GM19238 (cell line): ENCODE measurements at regions not wholly inside any gene's neighbourhood (a gene's known extent, or its start where the extent isn't known, plus 50 kb on each side); places are given as distances from the start of the nearest gene placed in this dataset.

Experiments used
- DNase-seq: peaks from one replicate; pipeline ENCODE4 v3.0.0; 2011; ENCODE audit warnings: low spot score; ENCODE audit not compliant: insufficient read length

DNA sequence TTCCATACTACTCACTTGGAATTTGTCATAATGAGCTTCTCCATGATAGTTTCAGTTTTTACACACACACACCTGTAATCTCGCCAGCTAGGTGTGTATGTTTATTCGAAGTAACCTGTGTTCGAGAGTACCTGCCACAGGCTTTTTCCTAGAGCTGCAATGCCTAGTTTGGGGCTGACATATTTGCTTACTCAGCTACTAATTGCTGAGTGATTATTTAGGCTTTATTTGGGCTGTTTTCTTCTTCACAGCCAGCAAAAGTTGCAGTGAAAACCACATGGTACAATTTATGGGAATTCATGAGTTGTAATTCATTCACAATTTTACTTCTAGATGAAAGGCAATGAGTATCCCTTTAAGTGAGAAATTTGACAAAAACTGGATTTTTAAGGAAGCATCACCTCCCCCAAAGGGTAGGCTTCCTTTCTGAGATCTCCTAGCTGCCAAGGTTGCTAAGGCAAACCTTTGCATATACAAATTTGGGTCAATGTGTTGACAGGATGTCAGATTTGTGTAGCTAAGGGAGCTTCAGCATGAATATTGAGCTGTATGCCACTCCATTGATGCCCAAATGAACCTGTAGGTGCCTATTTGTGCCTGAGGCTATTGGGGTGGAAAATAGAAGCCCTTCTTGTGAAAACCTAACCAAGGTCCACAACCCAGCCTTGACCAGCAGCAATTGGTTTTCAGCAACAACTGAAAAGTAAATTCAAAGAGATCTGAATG, 108.7 kb upstream of the OTX2 start:
- DNase-seq = no peak

DNA sequence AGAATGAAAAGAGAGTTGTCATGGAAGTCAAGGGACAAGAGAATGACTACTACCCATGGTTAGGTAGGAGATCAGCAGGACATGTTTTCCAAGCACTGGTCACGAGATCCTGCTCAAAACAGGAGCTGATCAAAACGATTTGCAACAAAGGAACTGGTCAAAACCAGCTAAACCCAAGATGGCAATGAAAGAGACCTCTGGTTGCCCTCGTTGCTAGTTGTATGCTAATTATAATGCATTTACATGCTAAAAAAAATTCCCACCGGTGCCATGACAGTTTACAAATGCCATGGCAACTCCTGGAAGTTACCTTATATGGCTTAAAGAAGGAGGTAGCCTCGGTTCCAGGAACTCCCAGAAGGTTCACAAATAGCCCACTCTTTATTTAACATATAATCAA, 95.0 kb upstream of the OTX2 start:
- no peak for DNase-seq

DNA sequence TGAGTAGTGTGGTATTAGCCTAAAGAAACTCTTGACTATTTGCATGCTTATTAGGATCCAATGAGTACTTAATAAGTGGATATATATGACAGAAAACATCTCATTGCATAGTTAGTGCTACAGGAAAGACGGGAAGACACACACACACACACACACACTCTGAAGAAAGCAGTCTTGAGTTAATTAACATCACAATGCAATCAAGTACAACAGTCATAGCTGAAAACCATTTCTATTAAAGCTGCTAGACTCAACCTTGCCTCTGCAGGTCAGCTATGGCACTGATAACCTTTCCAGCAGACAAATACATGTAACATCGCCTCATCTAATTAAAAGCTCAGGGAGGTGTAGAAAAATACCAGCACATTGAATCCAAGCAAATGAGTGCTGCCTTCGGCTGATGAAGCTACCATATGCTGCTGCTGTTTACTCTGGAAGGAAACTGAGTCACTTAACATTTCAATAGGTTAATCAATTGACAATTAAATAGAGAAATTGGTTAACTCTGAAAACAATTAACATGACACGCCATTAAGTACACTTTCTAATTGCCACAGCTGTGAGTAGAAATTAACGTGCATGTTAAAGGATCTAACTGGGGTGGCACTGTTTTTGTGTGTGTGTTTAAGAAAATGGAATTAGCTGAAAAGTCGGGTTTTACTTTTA, 93.2 kb upstream of the OTX2 start:
- no peak for DNase-seq

DNA sequence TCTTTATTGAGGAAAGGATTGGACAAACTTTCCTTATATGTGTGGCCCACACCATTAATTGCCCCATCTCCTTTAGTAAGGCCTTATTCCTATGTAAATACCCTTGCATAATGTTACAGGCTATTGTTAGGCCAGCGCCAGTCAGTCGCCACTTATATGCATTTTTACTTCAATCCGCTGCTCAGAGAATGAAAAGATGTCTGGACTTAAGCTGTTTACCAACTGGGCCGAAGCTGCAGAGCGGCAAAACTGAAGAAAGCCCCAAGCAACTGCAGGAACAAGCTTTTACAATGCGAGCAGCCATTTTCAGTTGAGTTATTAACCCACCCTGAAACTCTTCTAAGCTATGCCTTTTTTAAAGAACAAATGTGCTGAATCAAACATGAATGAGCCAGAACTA, 92.1 kb upstream of the OTX2 start:
- DNase-seq = no peak

DNA sequence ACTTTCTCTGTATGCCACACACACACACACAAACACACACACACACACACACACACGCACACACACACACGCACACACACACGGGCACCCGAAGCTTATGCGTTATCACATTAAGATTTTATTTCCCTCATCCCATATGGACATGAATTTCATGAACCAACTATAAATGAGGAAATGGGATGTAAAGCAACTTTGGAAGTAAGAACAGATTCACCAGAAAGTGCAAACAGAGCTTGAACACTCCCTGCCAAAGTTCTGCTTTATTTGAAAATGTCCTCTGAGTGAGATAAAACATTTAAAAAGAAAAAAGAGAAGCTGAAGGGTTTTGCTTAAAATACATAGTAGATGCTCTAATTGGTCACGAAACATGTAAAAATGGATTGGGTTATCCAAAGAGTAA, 90.4 kb upstream of the OTX2 start:
- no peak for DNase-seq

DNA sequence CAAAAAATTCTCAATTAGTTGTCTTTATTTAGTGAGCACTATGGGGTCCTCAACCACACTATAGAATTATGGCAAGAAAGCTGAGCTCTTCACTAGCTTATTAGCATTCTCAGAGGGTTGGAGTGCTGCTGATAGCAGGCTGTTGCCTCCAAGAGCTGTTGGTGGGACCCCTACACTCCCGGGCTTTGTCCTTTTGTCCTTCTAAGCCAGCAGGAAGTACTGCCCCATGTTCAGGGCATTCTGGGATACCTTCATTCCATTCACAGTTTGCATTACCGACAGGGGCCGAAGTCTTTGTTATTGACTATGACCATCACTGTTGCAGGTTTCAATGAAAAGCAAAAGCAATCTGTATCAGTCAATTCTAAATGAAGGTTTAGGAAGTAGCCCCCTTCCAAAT, 89.5 kb upstream of the OTX2 start:
- no peak for DNase-seq

DNA sequence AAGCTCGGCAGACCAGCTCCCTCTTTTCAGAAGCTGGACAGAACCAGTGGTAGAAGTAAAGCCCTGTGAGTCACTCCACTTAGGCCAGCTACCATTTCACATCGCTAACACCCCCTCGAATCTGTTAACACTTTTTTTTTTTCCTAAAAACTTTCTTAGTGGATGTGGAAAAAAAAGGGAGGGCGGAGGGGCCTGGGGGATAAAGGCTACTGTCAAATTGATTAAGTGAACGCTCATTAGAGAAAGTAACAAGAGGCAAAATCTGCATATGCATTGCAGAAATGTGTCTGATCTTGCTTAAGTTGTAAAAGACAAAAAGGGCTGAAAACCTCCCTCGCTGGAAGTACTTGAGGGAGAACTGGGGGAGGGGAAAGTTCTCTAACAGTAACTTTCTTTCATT, 86.6 kb upstream of the OTX2 start:
- DNase-seq = no peak

DNA sequence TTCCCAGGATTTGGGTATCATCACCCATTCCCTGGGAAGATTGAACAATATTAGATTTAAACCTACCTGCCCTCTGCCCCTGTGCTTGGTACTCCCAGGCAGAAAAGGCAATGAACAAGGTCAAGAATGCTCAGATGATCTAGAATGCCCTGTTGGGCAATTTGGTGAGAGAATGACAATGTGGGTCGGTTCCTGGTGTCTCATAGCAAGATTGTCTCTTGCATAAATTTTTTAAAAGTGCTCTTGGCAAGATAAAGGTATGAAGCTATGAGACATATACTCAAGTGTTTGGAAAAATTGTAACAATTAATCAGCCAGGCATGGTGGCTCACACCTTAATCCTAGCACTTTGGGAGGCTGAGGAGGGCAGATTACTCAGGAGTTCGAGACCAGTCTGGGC, 86.0 kb upstream of the OTX2 start:
- no peak for DNase-seq

DNA sequence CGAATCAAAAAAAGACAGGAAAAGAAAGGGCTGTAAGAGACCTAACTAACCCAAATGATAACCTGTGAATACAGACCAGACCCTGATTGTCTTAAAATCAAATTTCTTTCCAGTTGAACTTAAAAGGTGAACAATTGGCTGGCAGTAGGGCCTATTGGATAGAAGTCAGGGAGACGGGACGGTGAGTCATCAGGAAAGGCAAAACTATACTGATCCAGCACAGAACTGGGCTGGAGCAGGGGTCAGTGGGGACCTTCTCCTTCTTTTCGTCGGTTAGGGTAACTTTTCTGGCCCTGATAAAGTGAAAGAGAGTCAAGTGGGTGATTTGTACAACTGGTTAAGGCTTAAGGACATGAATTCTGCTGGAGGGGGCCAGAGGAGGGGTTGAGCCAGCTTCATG, 84.9 kb upstream of the OTX2 start:
- DNase-seq = no peak

DNA sequence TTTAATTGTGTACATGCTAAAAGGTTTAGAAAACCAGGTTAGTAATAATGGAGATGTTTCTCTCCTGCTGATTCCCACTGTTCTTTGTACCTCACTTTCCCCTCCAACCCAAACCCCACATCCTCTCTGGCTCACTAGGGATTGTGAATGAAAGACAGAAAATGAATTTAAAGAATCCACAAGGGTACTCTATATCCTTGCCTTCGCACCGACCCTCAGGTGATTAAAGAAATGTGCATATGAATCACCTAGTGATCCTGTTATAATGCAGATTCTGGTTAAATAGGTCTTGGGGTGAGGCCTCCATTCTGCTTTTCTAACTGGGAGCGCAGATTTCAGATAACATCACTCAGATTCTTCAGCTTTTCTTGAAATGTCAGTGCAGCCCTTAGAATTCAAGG, 84.3 kb upstream of the OTX2 start:
- DNase-seq = no peak

DNA sequence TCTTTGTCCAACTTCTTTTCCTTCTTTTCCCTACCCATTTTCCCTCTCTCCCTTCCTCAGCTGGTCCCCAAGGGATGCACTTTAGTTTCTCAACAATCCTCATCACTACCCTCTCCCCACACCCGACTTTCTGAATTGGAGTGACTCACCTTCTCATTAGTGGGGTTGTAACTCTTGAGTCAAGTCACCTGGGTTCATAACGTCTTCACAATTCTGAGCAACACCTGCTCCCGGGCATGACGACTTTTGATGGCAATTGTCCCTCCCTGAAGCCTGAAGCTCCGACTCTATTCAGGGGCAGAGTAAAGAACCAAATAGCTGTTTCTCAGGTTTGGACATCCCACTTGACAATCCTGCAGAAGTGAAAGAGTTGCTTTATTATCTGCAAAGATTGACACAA, 82.7 kb upstream of the OTX2 start:
- DNase-seq = no peak

DNA sequence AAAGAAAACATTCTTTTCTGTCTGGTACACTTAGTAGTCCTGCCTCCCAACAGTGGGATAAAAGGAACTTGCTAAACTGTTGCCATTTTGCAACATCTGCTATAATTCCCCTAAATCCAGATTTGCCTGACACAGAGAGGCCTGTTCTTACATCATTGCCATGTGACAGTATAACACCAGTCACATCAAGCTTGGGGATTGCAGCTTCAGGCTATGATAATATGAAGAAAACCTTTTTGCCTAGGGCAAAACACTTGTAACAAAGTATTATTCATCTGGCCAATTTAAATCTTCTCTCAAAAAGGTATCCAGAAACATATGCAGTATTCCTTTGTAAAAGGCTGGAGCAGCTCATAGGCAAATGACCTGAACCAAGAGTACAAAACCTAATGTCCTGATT, 80.9 kb upstream of the OTX2 start:
- DNase-seq = no peak

DNA sequence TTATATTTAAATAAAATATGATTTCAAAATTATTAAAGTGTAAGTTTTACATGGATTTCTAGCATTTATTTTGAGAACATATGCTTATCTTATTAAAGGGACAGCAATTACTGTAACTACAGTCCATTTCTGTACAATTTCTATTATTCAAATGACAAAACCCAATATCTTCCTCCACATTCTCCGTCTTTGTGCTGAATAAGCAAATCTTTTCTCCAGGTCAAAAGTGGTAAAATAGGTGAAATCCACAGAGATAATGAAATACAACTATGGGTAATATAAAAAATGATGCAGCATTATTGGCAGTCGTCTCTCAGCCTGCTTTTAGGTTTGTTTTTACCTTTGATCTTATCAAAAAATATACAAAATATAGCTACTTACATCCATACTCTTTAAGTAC, 79.4 kb upstream of the OTX2 start:
- no peak for DNase-seq

DNA sequence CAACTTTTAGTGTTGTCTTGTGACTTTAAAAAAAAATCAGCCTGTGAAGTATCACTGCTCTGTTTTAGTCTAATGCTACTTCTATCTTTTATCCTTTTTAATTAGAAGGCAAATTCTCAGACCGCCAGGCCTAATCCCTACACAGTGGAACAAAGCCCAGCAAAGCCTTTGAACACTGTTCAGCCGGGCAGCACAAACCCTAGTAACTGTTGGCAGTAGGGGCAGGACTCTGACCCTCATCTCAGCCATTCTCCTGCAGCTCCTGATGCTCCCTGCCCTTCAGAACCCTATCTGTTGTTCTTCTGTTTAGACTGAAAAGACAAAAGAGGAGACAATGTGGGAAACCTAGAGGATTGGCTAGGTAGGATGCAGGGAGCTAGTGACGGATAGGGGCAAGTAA, 78.0 kb upstream of the OTX2 start:
- no peak for DNase-seq

DNA sequence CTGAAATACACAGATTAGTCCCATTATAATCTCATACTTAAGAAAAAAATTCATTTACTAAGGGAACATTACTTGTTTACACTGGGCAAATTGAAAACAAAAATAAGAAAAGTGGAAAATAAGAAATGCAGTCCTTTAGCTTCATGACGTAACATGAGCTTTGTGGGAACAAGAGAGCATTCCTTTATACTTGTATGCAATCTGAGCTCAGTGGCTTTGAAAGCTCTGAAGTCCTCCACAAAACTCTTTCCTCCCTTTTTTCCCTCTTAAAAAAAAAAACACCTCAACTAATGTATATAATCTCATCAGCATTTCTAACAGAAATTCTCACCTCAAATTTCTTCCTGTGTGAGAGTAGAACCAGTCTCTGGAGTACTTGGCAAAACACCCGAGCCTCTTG, 76.9 kb upstream of the OTX2 start:
- DNase-seq = no peak

DNA sequence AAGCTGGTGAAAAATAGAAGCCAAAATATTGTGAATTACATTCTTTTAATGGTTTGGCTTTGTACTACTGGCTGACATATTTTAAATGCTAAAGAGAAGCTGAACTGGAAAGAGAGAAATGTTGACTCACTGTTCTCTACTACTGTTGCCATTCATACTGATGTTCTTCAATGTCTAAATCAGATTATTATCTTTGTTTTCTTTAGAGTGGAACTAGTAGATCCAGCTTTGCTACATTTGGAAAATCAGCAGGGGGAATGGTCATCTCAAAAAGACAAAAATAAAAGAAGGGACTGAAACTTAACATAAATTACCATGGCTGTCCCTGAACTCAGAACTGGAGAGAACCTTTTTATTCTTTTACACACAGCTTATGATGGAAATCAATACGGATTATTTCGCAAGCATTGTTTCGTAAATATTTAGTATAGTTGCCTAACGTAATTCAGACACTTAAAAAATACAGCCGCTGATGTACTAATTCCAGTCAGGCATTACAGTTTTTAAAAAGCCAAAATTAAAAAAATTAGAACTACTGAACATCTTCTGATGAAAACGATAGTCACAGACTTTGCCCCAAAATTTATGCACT, 76.3 kb upstream of the OTX2 start:
- no peak for DNase-seq

DNA sequence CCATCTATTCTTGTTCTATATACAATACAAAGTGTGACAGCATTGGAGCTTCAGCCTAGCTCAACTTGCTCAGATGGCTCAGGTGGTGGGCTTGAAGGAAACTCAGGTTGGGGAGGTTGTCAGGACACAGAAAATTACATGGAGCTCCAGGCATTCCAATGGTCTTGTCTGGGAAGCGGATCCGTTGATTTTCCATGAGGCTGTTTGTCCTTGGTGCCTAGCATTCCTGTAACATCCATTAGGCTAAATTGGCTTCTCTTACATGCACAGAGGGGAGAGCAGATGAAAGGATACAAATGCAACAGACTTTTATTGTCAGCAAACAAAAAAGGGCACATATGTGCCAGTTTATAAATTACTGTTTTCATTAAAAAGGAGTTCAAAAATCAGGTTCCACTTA, 75.5 kb upstream of the OTX2 start:
- DNase-seq = no peak

DNA sequence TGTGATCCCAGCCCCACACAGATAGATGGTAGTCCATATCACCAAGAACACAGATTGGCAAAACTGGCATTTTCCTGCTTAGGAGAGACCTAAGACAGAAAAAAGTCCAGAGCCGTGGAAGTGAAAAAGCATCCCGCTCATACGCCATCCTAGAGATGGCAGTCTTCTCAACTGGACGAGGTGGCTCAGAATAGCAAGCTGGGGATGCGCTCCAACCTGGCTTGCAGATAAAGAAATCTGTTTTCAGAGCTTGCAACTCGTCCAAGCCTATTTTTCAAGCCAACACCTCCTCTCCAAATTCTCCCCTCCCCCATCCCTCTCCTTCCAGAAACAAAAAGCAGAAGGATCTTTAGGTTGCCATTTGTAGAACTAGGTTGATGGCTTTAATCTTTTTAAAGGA, 74.3 kb upstream of the OTX2 start:
- DNase-seq = no peak

DNA sequence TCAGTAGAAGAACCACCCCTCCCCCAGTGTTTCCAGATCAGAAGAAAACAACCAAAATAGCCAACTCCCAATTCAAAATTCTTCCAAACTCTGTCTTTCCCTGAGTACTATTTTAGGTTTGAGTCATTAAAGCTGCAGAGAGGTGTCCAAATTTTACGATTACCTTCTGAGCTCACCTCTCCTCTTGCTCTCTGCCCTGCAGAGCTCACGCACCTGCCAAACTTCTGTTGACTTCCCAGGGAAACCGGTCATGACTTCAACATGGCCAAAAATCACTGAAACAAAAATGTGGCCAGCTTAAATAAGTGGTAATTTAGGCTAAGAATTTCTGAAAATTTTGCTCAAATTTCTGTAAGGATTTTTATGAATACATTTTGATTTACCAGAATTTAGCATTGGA, 70.9 kb upstream of the OTX2 start:
- DNase-seq = no peak

DNA sequence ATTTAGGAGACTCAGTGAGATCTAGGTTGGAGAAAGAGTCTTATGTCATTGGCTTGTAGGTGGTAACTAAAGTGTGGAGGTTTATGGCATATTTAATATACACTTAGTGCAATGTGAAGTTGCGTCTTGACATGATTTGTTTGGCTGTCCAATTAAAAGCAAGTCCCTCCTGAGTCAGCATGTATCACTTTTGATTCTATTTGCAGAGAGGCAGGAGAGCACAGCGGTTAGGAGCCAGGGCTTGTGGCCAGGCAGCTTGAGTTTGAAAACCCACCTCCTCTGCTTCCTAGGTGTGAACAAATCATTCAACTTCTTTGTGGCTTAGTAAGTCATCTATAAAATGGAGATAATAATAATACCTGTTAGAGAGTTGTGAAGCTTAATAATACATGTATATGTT, 68.5 kb upstream of the OTX2 start:
- no peak for DNase-seq

DNA sequence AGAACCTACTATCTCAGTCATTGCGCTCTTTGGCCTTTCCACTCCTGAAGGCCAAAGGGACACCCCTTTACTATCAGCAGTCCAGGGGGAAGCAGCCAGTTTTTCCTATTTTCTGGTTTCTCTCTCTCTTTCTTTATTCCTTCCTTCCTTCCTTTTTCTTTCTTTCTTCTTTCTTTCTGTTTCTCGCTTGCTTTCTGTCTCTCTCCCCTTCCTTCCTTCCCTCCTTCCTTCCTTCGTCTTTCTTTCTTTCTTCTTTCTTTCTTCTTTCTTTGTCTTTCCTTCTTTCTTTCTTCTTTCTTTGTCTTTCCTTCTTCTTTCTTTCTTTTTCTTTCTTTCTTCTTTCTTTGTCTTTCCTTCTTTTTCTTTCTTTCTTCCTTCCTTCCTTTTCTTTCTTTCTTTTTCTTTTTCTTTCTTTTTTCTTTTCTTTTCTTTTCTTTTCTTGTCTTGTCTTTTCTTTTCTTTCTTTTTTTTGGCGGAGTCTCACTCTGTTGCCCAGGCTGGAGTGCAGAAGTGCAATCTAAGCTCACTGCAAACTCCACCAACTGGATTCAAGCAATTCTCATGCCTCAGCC, 64.9 kb upstream of the OTX2 start:
- DNase-seq = no peak

DNA sequence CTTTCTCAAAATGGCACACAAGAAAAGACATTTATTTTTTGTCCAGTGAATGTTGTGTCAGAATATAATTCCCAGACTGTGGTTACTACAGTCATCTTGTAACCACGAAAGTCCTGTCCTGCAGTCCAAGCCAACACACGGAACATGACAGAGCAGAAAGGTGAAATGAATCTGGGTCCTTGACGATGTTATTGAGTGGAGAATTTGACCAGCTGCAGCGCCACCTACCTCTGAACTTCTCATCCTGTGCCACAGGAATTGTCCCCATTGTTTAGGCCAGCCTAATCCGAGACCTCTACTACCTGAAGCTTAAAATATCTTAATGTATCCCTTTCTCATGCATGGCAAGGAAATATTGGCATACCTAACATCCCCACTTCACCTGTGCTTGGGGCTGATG, 64.1 kb upstream of the OTX2 start:
- no peak for DNase-seq

DNA sequence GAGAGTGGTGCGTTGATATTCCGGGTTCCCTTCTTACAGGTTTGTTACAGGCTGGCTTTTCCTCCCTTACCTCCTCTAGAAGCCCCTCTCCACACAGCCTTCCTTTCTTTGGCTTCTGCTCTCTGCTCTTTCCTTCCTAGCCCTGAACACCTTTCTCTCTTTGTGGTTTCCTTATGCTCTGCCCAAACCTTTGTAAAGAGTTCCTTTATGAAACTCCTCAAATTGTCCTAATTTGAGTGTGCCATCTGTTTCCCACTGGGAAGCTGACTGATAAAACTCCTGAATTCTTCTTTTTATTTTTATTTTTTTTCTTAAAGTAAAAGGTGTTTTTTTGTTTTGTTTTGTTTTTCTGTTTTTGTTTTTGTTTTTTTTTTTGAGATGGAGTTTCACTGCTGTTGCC, 60.1 kb upstream of the OTX2 start:
- DNase-seq = no peak
